HFF-Myc (cell line): ENCODE measurements at regions not wholly inside any gene's neighbourhood (a gene's known extent, or its start where the extent isn't known, plus 50 kb on each side); places are given as distances from the start of the nearest gene placed in this dataset.

Experiments
- DNase-seq: peaks from one replicate; pipeline ENCODE4 v3.0.0-alpha.2; 2011; ENCODE audit warnings: low read depth; ENCODE audit errors: extremely low read depth
- H3K4me3 ChIP-seq: replicated peaks from 2 replicates; pipeline ENCODE4 v1.5.1; 2011; ENCODE audit warnings: low read depth, mild to moderate bottlenecking, control low read depth, low read length
- CTCF ChIP-seq: IDR thresholded peaks from 2 replicates; pipeline ENCODE4 v1.5.1; 2012; ENCODE audit warnings: mild to moderate bottlenecking, low read depth, low read length, control low read depth; ENCODE audit errors: missing control alignments

- no peak for TF ChIP-seq CTCF
- no peak overlapping the region for H3K4me3 ChIP-seq
- DNase-seq, result no peak
Observed at GRCh38 chr4:173932701-173933100, 350.8 kb downstream of the FBXO8 start.

- no peak for TF ChIP-seq CTCF
- no peak for DNase-seq
- H3K4me3 ChIP-seq, result no peak overlapping the region
Observed at GRCh38 chr4:173930329-173930967, 353.0 kb downstream of the FBXO8 start.

- TF ChIP-seq CTCF, result no peak
- DNase-seq, result no peak
- H3K4me3 ChIP-seq, result no peak overlapping the region
Observed at GRCh38 chr4:173929921-173930320, 353.5 kb downstream of the FBXO8 start.

- no peak overlapping the region for H3K4me3 ChIP-seq
- no peak for TF ChIP-seq CTCF
- DNase-seq, result no peak
Observed at GRCh38 chr4:173924561-173924960, 358.9 kb downstream of the FBXO8 start.

- no peak for DNase-seq
- no peak for TF ChIP-seq CTCF
Observed at GRCh38 chr4:173919861-173920260, 363.6 kb downstream of the FBXO8 start.

GRCh38 chr4:173919196-173919595, 364.3 kb downstream of the FBXO8 start:
- no peak overlapping the region for H3K4me3 ChIP-seq
- DNase-seq, result no peak
- TF ChIP-seq CTCF, result no peak

More at GRCh38 chr4:173919861-173920260, 363.6 kb downstream of the FBXO8 start:
- H3K4me3 ChIP-seq, result no peak overlapping the region
